HL-60 (cell line): ENCODE measurements at regions not wholly inside any gene's neighbourhood (a gene's known extent, or its start where the extent isn't known, plus 50 kb on each side); places are given as distances from the start of the nearest gene placed in this dataset.

Experiments
- DNase-seq, 2 experiments: peaks; one replicate each; pipeline ENCODE4 v3.0.0-alpha.2; 2010 to 2020; ENCODE audit warnings: low read depth in 1 of 2, low spot score in 1 of 2
- H3K27ac ChIP-seq: fragments of 250-450 bp; sonication (Bioruptor Pico); replicated peaks from 2 replicates; pipeline ENCODE4 v1.5.1; 2020; ENCODE audit warnings: mild to moderate bottlenecking, moderate library complexity
- H3K27me3 ChIP-seq: fragments of 250-450 bp; sonication (Bioruptor Pico); 2 replicates; pipeline ENCODE4 v1.5.1; 2021; ENCODE audit warnings: mild to moderate bottlenecking, moderate library complexity; ENCODE audit not compliant: insufficient read depth, poor library complexity, severe bottlenecking
- H3K4me3 ChIP-seq: replicated peaks from 2 replicates; pipeline ENCODE4 v1.5.1; 2011; ENCODE audit warnings: mild to moderate bottlenecking, control low read depth, low read length; ENCODE audit not compliant: insufficient read depth
- GABPA ChIP-seq: IDR thresholded peaks from 2 replicates; pipeline ENCODE4 v1.6.1; 2012; ENCODE audit warnings: low read depth
- POLR2AphosphoS5 ChIP-seq: IDR thresholded peaks from 2 replicates; pipeline ENCODE4 v1.6.1; 2012; ENCODE audit warnings: low read depth
- SPI1 ChIP-seq: IDR thresholded peaks from 2 replicates; pipeline ENCODE4 v1.6.1; 2012; ENCODE audit warnings: low read depth, mild to moderate bottlenecking, borderline replicate concordance
- TF ChIP-seq, protein P1 (sequence below): IDR thresholded peaks from 2 replicates; pipeline ENCODE4 v1.6.1; 2012; ENCODE audit warnings: low read depth; ENCODE audit not compliant: insufficient replicate concordance
- TF ChIP-seq, protein P2 (sequence below): IDR thresholded peaks from one replicate; pipeline ENCODE4 v1.5.1; 2011; ENCODE audit warnings: low read length, control low read depth, inconsistent platforms; ENCODE audit not compliant: insufficient read depth

DNA sequence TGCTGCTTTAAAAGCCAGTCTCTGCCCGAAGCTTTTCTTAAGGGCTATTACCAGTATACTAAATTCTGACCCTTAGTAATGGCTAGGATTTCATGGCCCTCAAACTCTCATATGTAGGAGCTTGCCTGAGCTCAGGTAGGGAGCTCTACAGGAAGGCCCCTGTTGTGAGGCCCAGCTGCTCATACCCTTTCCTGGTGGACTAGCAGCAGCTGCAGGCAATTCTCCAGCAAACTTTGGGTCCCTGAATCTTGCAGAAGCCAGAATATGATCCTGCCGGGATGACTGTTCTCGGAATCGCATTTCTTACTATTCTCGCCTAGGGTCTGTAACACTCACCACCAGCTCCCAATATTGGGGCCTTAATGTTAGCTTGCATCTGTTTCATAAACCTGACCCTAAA, 106.4 kb upstream of the SERTAD2 start:
- no peak for DNase-seq
- no peak overlapping the region for H3K4me3 ChIP-seq
- no peaks in the 10 kb centered on the region for H3K27me3 ChIP-seq
- no peak for TF ChIP-seq SPI1
- TF ChIP-seq, protein P1, sequence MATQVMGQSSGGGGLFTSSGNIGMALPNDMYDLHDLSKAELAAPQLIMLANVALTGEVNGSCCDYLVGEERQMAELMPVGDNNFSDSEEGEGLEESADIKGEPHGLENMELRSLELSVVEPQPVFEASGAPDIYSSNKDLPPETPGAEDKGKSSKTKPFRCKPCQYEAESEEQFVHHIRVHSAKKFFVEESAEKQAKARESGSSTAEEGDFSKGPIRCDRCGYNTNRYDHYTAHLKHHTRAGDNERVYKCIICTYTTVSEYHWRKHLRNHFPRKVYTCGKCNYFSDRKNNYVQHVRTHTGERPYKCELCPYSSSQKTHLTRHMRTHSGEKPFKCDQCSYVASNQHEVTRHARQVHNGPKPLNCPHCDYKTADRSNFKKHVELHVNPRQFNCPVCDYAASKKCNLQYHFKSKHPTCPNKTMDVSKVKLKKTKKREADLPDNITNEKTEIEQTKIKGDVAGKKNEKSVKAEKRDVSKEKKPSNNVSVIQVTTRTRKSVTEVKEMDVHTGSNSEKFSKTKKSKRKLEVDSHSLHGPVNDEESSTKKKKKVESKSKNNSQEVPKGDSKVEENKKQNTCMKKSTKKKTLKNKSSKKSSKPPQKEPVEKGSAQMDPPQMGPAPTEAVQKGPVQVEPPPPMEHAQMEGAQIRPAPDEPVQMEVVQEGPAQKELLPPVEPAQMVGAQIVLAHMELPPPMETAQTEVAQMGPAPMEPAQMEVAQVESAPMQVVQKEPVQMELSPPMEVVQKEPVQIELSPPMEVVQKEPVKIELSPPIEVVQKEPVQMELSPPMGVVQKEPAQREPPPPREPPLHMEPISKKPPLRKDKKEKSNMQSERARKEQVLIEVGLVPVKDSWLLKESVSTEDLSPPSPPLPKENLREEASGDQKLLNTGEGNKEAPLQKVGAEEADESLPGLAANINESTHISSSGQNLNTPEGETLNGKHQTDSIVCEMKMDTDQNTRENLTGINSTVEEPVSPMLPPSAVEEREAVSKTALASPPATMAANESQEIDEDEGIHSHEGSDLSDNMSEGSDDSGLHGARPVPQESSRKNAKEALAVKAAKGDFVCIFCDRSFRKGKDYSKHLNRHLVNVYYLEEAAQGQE: no peak
- no peak for TF ChIP-seq POLR2AphosphoS5
- TF ChIP-seq GABPA: no peak
- TF ChIP-seq, protein P2, sequence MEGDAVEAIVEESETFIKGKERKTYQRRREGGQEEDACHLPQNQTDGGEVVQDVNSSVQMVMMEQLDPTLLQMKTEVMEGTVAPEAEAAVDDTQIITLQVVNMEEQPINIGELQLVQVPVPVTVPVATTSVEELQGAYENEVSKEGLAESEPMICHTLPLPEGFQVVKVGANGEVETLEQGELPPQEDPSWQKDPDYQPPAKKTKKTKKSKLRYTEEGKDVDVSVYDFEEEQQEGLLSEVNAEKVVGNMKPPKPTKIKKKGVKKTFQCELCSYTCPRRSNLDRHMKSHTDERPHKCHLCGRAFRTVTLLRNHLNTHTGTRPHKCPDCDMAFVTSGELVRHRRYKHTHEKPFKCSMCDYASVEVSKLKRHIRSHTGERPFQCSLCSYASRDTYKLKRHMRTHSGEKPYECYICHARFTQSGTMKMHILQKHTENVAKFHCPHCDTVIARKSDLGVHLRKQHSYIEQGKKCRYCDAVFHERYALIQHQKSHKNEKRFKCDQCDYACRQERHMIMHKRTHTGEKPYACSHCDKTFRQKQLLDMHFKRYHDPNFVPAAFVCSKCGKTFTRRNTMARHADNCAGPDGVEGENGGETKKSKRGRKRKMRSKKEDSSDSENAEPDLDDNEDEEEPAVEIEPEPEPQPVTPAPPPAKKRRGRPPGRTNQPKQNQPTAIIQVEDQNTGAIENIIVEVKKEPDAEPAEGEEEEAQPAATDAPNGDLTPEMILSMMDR: no peak
- no peak overlapping the region for H3K27ac ChIP-seq

- TF ChIP-seq POLR2AphosphoS5: no peak
- TF ChIP-seq, protein P1: no peak
- TF ChIP-seq, protein P2: no peak
- no peak for TF ChIP-seq GABPA
- TF ChIP-seq SPI1: no peak
- no peak overlapping the region for H3K27ac ChIP-seq
- no peaks in the 10 kb centered on the region for H3K27me3 ChIP-seq
- no peak for DNase-seq
- H3K4me3 ChIP-seq: no peak overlapping the region
Observed at GRCh38 chr2:64762301-64762997, 108.7 kb upstream of the SERTAD2 start.

GRCh38 chr2:64763126-64763525, 109.4 kb upstream of the SERTAD2 start:
- Histone ChIP-seq H3K4me3 (no peak overlapping the region), H3K27ac (no peak overlapping the region), H3K27me3 (no peaks in the 10 kb centered on the region)
- DNase-seq: no peak
- TF ChIP-seq, protein P1: no peak
- TF ChIP-seq, protein P2: no peak
- TF ChIP-seq POLR2AphosphoS5: no peak
- no peak for TF ChIP-seq GABPA
